K562 (cell line): ENCODE measurements at regions not wholly inside any gene's neighbourhood (a gene's known extent, or its start where the extent isn't known, plus 50 kb on each side); places are given as distances from the start of the nearest gene placed in this dataset.

Source experiments
- ATAC-seq: fragments of 200-7000 bp; cut with Tn5 transposase; 3 replicates; pipeline ENCODE4 v1.9.1; 2020; ENCODE audit warnings: moderate library complexity
- BruUV-seq: library from RNA; stranded (reverse); fragments of 400-500 nt; replicated peaks from 2 replicates; lab custom pipeline; 2021; lab: Mats Ljungman, UMichigan
- CTCF ChIA-PET: fragments of 300-600 bp; formaldehyde crosslinking; extraction: SDS; loops from one replicate; lab custom pipeline; 2021; ENCODE audit warnings: low intra/inter-chr PET ratio; lab: Yijun Ruan, JAX
- POLR2A ChIA-PET: fragments of 300-600, 350-650 bp; sonication (Branson Sonifier 250); formaldehyde crosslinking; extraction: SDS; loops from one replicate; lab custom pipeline; 2021; ENCODE audit warnings: antibody characterized with exemption, inconsistent platforms; lab: Yijun Ruan, JAX
- DNase-seq, 4 experiments: peaks; one replicate each; pipeline versions ENCODE4 v3.0.0 to v3.0.0-alpha.2; 2011 to 2018; ENCODE audit warnings: low spot score in 3 of 4, mixed read lengths in 3 of 4; ENCODE audit errors: extremely low read depth in 1 of 4
- FAIRE-seq: peaks from 2 replicates; lab custom pipeline; 2011; peaks lifted over from hg19 to GRCh38; lab: Jason Lieb, UNC
- H2AFZ ChIP-seq: 2 replicates; pipeline ENCODE4 v1.6.0; 2011; ENCODE audit warnings: low read depth, low read length, control low read depth, inconsistent platforms
- H3K27ac ChIP-seq: fragments of 200-600 bp; 3 replicates; pipeline ENCODE4 v1.8.0; 2011; ENCODE audit warnings: low read depth, mild to moderate bottlenecking, control low read depth, inconsistent platforms, low read length, moderate library complexity, mixed read lengths; ENCODE audit errors: extremely low read depth
- H3K27me3 ChIP-seq, 2 experiments: fragments of 300-600 bp in 1 of 2; 2 replicates in 1 of 2; 3 replicates in 1 of 2; pipeline versions ENCODE4 v1.6.0 to v1.8.0; 2011; ENCODE audit warnings: inconsistent platforms in 2 of 2, low read length in 2 of 2, mild to moderate bottlenecking in 1 of 2, mixed read lengths in 1 of 2, moderate library complexity in 1 of 2; ENCODE audit not compliant: control insufficient read depth in 2 of 2, insufficient read depth in 2 of 2
- H3K36me3 ChIP-seq: fragments of 300-600 bp; 3 replicates; pipeline ENCODE4 v1.8.0; 2011; ENCODE audit warnings: mild to moderate bottlenecking, low read length, inconsistent platforms; ENCODE audit not compliant: control insufficient read depth, insufficient read depth
- H3K4me1 ChIP-seq, 2 experiments: fragments of 200-600 bp in 1 of 2; replicated peaks in 1 of 2; 2 replicates in 1 of 2; 3 replicates in 1 of 2; pipeline versions ENCODE4 v1.5.1 to v1.8.0; 2011; ENCODE audit warnings: inconsistent platforms in 2 of 2, low read length in 2 of 2, mild to moderate bottlenecking in 1 of 2, mixed read lengths in 1 of 2, moderate library complexity in 1 of 2; ENCODE audit not compliant: control insufficient read depth in 2 of 2, insufficient read depth in 2 of 2
- H3K4me2 ChIP-seq: 2 replicates; pipeline ENCODE4 v1.6.1; 2011; ENCODE audit warnings: low read length, control low read depth, inconsistent platforms, mixed read lengths; ENCODE audit not compliant: insufficient read depth
- H3K4me3 ChIP-seq: fragments of 200-600 bp; sonication (generic), shearing (Covaris generic); 2 replicates; pipeline ENCODE4 v1.5.1; 2016; ENCODE audit warnings: control low read depth, inconsistent platforms
- H3K79me2 ChIP-seq: fragments of 200-600 bp; 3 replicates; pipeline ENCODE4 v1.8.0; 2011; ENCODE audit warnings: low read length, inconsistent platforms; ENCODE audit not compliant: control insufficient read depth, insufficient read depth
- H3K9ac ChIP-seq, 2 experiments: 2 replicates each; pipeline versions ENCODE4 v1.6.0 to v1.6.1; 2011; ENCODE audit warnings: low read depth in 2 of 2, low read length in 2 of 2, control low read depth in 1 of 2, inconsistent platforms in 1 of 2, mild to moderate bottlenecking in 1 of 2, mixed read lengths in 1 of 2; ENCODE audit not compliant: insufficient read depth in 1 of 2
- H3K9me1 ChIP-seq: one replicate; pipeline ENCODE4 v1.6.0; 2011; ENCODE audit warnings: inconsistent platforms, mild to moderate bottlenecking, low read length, moderate library complexity; ENCODE audit not compliant: control insufficient read depth, insufficient read depth
- H3K9me3 ChIP-seq: replicated peaks from 2 replicates; pipeline ENCODE4 v1.5.1; 2011; ENCODE audit warnings: low read depth, low read length, inconsistent platforms; ENCODE audit not compliant: control insufficient read depth, insufficient read depth
- H4K20me1 ChIP-seq: replicated peaks from 2 replicates; pipeline ENCODE4 v1.6.1; 2011; ENCODE audit warnings: low read length, inconsistent platforms, mixed read lengths; ENCODE audit not compliant: control insufficient read depth, insufficient read depth
- CBFB ChIP-seq: sonication (generic); formaldehyde crosslinking; IDR thresholded peaks from 2 replicates; pipeline ENCODE4 v1.4.0; 2020; ENCODE audit warnings: mild to moderate bottlenecking, missing genetic modification reagents
- CXXC5 ChIP-seq: fragments of 250-450 bp; sonication (Bioruptor Pico); IDR thresholded peaks from 2 replicates; pipeline ENCODE4 v1.8.0; 2022; ENCODE audit warnings: inconsistent platforms, mild to moderate bottlenecking, moderate library complexity
- HDAC2 ChIP-seq: fragments of 450-650 bp; IDR thresholded peaks from 2 replicates; pipeline ENCODE4 v1.6.1; 2016; ENCODE audit warnings: mild to moderate bottlenecking
- NFE2 ChIP-seq: IDR thresholded peaks from 2 replicates; pipeline ENCODE4 v1.6.1; 2014; ENCODE audit warnings: antibody characterized with exemption, low read depth
- NR2C1 ChIP-seq, 2 experiments: fragments of 450-650 bp; IDR thresholded peaks; 2 replicates each; pipeline ENCODE4 v1.6.1; 2017; ENCODE audit warnings: mild to moderate bottlenecking in 2 of 2, antibody characterized with exemption in 1 of 2, inconsistent platforms in 1 of 2, missing compliant biosample characterization in 1 of 2, missing genetic modification characterization in 1 of 2
- PKNOX1 ChIP-seq: fragments of 450-650 bp; IDR thresholded peaks from 2 replicates; pipeline ENCODE4 v1.6.1; 2016
- PREB ChIP-seq: sonication (generic); formaldehyde crosslinking; IDR thresholded peaks from 2 replicates; pipeline ENCODE4 v1.8.1; 2023; ENCODE audit warnings: mild to moderate bottlenecking, missing genetic modification reagents
- SNAPC5 ChIP-seq: fragments of 250-450 bp; sonication (Bioruptor Pico); IDR thresholded peaks from 2 replicates; pipeline ENCODE4 v1.8.0; 2021; ENCODE audit warnings: moderate library complexity, mild to moderate bottlenecking, inconsistent platforms
- SREBF1 ChIP-seq: fragments of 150-350 bp; IDR thresholded peaks from 2 replicates; pipeline ENCODE4 v1.6.1; 2014; ENCODE audit warnings: antibody characterized with exemption, low read depth, low read length, borderline replicate concordance
- STAT5A ChIP-seq: IDR thresholded peaks from 2 replicates; pipeline ENCODE4 v1.6.1; 2012; ENCODE audit warnings: low read length, inconsistent platforms, borderline replicate concordance
- SUPT5H ChIP-seq: fragments of 450-650 bp; IDR thresholded peaks from 2 replicates; pipeline ENCODE4 v1.6.1; 2016
- TAF1 ChIP-seq: IDR thresholded peaks from 2 replicates; pipeline ENCODE4 v1.6.1; 2011; ENCODE audit warnings: mild to moderate bottlenecking, low read length, moderate library complexity; ENCODE audit not compliant: insufficient read depth, control insufficient read depth, severe bottlenecking; ENCODE audit errors: extremely low read depth
- UBTF ChIP-seq, 2 experiments: IDR thresholded peaks; 2 replicates each; pipeline ENCODE4 v1.6.1; 2012; ENCODE audit warnings: improper control_type of control experiment in 2 of 2, low read depth in 2 of 2, low read length in 2 of 2, borderline replicate concordance in 1 of 2
- ZNF212 ChIP-seq: fragments of 450-650 bp; formaldehyde crosslinking; IDR thresholded peaks from 2 replicates; pipeline ENCODE4 v1.4.0; 2020; ENCODE audit warnings: mild to moderate bottlenecking
- ZNF717 ChIP-seq: fragments of 250-450 bp; sonication (Bioruptor Pico); IDR thresholded peaks from 2 replicates; pipeline ENCODE4 v1.5.0; 2021
- WGBS: fragments of 100-300 bp; shearing (Covaris generic); methylation state at CpG from one replicate; pipeline ENCODE4 v1.1.6; 2016; ENCODE audit warnings: low coverage, mixed read lengths; ENCODE audit not compliant: insufficient coverage; ENCODE audit errors: missing lambda C conversion rate; 5-methylcytosine and 5-hydroxymethylcytosine counted together
- in situ Hi-C: fragments of 300-500 bp; cut with MboI; formaldehyde crosslinking; loops from 4 replicates; pipeline ENCODE4 v1.15.0; 2018; ENCODE audit warnings: inconsistent platforms, mixed read lengths
- intact Hi-C: fragments of 100-400 bp; cut with micrococcal nuclease; formaldehyde crosslinking; loops from 2 replicates; pipeline ENCODE4 v1.14.2; 2022

- TF ChIP-seq ZNF212 (no peak), STAT5A (no peak)
Observed at GRCh38 chr18:25805939-25806338, 284.5 kb downstream of the SS18 start (continued).

GRCh38 chr18:25805323-25805722 lies 285.1 kb downstream of the SS18 start:
- H3K36me3 ChIP-seq, result no peaks in the 10 kb centered on the region
- FAIRE-seq (no peak), DNase-seq (no peak), ATAC-seq (no peak)
- H3K4me2 ChIP-seq, result no peak overlapping the region
- H4K20me1 ChIP-seq, result no peaks in the 10 kb centered on the region
- ChIA-PET POLR2A (no interaction called here), CTCF (no interaction called here)
- no peaks in the 10 kb centered on the region for H3K4me1 ChIP-seq
- in situ Hi-C loops, result no loop called here
- no peak overlapping the region for H3K9ac ChIP-seq
- no peaks in the 10 kb centered on the region for H3K27me3 ChIP-seq
- no TSS peak for BruUV-seq
- no peaks in the 10 kb centered on the region for H3K9me3 ChIP-seq
- H2AFZ ChIP-seq, result no peak overlapping the region
- TF ChIP-seq SNAPC5 (CRISPR knock-in tag), result no peak
- no peak for TF ChIP-seq CBFB (CRISPR knock-in tag)
- no peak for TF ChIP-seq TAF1
- TF ChIP-seq SREBF1, result no peak
- TF ChIP-seq PKNOX1, result no peak
- TF ChIP-seq HDAC2, result no peak
- TF ChIP-seq NFE2, result no peak
- no peak for TF ChIP-seq SUPT5H
- TF ChIP-seq CXXC5 (CRISPR knock-in tag), result no peak
- no peak for TF ChIP-seq ZNF717 (CRISPR knock-in tag)
- no peak for TF ChIP-seq UBTF (IDR thresholded peaks at IDR 0.05; ENCODE audit: borderline replicate concordance in 1 of 2, low read depth in 2 of 2, low read length in 2 of 2)
- TF ChIP-seq PREB (CRISPR knock-in tag), result no peak
- no peak for TF ChIP-seq NR2C1 (IDR thresholded peaks at IDR 0.05)
- no peak for TF ChIP-seq NR2C1 (tag; IDR thresholded peaks at IDR 0.05)
- H3K27ac ChIP-seq, result no peak overlapping the region
- H3K79me2 ChIP-seq, result no peaks in the 10 kb centered on the region
- no peak overlapping the region for H3K4me3 ChIP-seq
- H3K9me1 ChIP-seq, result no peaks in the 10 kb centered on the region
- intact Hi-C loops, result no loop called here
- 2% methylated on average over 5 of the region's 5 CpGs for WGBS
